ENCODE measurements at regions not wholly inside any gene's neighbourhood (a gene's known extent, or its start where the extent isn't known, plus 50 kb on each side); places are given as distances from the start of the nearest gene placed in this dataset.
"Not testable (repeated sequence)": the region's sequence is repeated elsewhere in the genome, so short reads cannot be mapped to it uniquely, and the experiment has no call there.

- TF ChIP-seq CTCF (IDR thresholded peaks at IDR 0.05); ZFX (IDR thresholded peaks at IDR 0.05; ENCODE audit: borderline replicate concordance): not testable (repeated sequence)
These were observed 78.9 kb downstream of the TEX35 start for GRCh38 chr1:178591811-178592210.
